ENCODE measurements at regions not wholly inside any gene's neighbourhood (a gene's known extent, or its start where the extent isn't known, plus 50 kb on each side); places are given as distances from the start of the nearest gene placed in this dataset.

GRCh38 chr7:153698046-153698445, 354.2 kb upstream of the DPP6 start:
- TF ChIP-seq CTCF (IDR thresholded peaks at IDR 0.05) (no peak), POLR2A (IDR thresholded peaks at IDR 0.05) (no peak)
